ENCODE measurements at regions not wholly inside any gene's neighbourhood (a gene's known extent, or its start where the extent isn't known, plus 50 kb on each side); places are given as distances from the start of the nearest gene placed in this dataset.

GRCh38 chr18:24627644-24628315 lies 167.3 kb downstream of the HRH4 start:
- intact Hi-C loops (cut with micrococcal nuclease) = no loop called here
- Histone ChIP-seq H2BK15ac (ENCODE audit: low read depth, low read length) (peak overlapping the region; percentile 67; the same call in 1 of the 3 replicates), H3K9me3 (ENCODE audit: control insufficient read depth, insufficient read depth, low read length) (no peaks in the 10 kb centered on the region), H3K56ac (ENCODE audit: extremely low read depth, insufficient read depth, low read length) (no peak overlapping the region), H4K20me1 (ENCODE audit: insufficient read depth, low read length) (no peaks in the 10 kb centered on the region), H2AK9ac (replicated peaks; ENCODE audit: low read depth, low read length, poor library complexity) (no peak overlapping the region), H3K4ac (ENCODE audit: low read depth, low read length) (peak overlapping the region; percentile 67), H2BK20ac (ENCODE audit: low read depth, low read length) (peak overlapping the region; percentile 87), H2BK5ac (ENCODE audit: low read depth, low read length, poor library complexity, severe bottlenecking) (peak overlapping the region; percentile 53), H3K27me3 (ENCODE audit: control insufficient read depth, insufficient read depth, low read length) (no peaks in the 10 kb centered on the region), H4K8ac (ENCODE audit: low read depth in 2 of 2, low read length in 2 of 2) (peak overlapping the region in 1 of 2 experiments; percentile 35; a peak in 1 of 4 replicates), H2AK5ac (ENCODE audit: low read depth, low read length) (peak overlapping the region; percentile 59), H3K18ac (ENCODE audit: low read depth, low read length) (peak overlapping the region; percentile 50; the same call in 1 of the 2 replicates), H3K4me1 (ENCODE audit: control insufficient read depth, insufficient read depth, low read length) (peaks cover 10% of the 10 kb centered on the region), H4K91ac (ENCODE audit: insufficient read depth, low read depth, low read length) (peak overlapping the region; percentile 29; the same call in 1 of the 2 replicates), H3K79me1 (ENCODE audit: low read depth in 1 of 2, low read length in 2 of 2) (no peaks in the 10 kb centered on the region), H3K23ac (ENCODE audit: low read depth, low read length) (peak overlapping the region; percentile 80), H3K4me3 (ENCODE audit: insufficient read depth, low read depth, low read length) (no peak overlapping the region), H3K14ac (replicated peaks; ENCODE audit: low read depth, low read length) (peak overlapping the region; percentile 86), H2AFZ (replicated peaks; ENCODE audit: low read length, poor library complexity) (peak overlapping the region; percentile 3), H3K4me2 (ENCODE audit: low read depth, low read length) (peak overlapping the region; percentile 39; the same call in 1 of the 2 replicates), H4K5ac (ENCODE audit: low read depth, low read length) (no peak overlapping the region), H3K9ac (ENCODE audit: low read depth, low read length) (no peak overlapping the region), H3K9me1 (ENCODE audit: insufficient read depth, low read length) (peaks cover 4% of the 10 kb centered on the region), H3K36me3 (ENCODE audit: control insufficient read depth, insufficient read depth, low read length) (no peaks in the 10 kb centered on the region), H3K27ac (ENCODE audit: insufficient read depth, low read length) (peak overlapping the region; percentile 13), H2BK120ac (ENCODE audit: low read depth, low read length) (peak overlapping the region; percentile 91)
- in situ Hi-C loops (cut with MboI; ENCODE audit: low sequenced_read_pairs) = no loop called here
- ATAC-seq (ENCODE audit: low read depth) (peak; percentile 79), DNase-seq (peak; percentile 76)
- TF ChIP-seq RAD21 (IDR thresholded peaks at IDR 0.05; ENCODE audit: low read length) (no peak), CHD1 (IDR thresholded peaks at IDR 0.05; ENCODE audit: low read depth, low read length) (no peak), POLR2A (IDR thresholded peaks at IDR 0.05; ENCODE audit: low read depth, low read length) (no peak), SMC3 (IDR thresholded peaks at IDR 0.05; ENCODE audit: low read depth, low read length) (no peak), RFX5 (IDR thresholded peaks at IDR 0.05; ENCODE audit: low read depth, low read length) (no peak), MAFK (IDR thresholded peaks at IDR 0.05; ENCODE audit: low read depth, low read length) (no peak), CEBPB (IDR thresholded peaks at IDR 0.05; ENCODE audit: low read depth, low read length) (no peak)
- dilution Hi-C loops (cut with HindIII; ENCODE audit: low sequenced_read_pairs, unreplicated experiment) = no loop called here
- ChIA-PET CTCF (interaction anchor here (0.6 to 0.8 kb wide), 2 partner anchors 29 to 1080 kb away, joined by 3 to 5 read pairs; no protein-coding TSS in a partner anchor), POLR2A (ENCODE audit: unreplicated experiment) (no interaction called here)
- no CpG with 5 or more reads among the region's 4 CpGs for WGBS, 2 experiments (ENCODE audit: extremely low coverage in 2 of 2, insufficient read length in 1 of 2)
- no TSS peak for BruUV-seq (replicated peaks)
